ENCODE measurements at regions not wholly inside any gene's neighbourhood (a gene's known extent, or its start where the extent isn't known, plus 50 kb on each side); places are given as distances from the start of the nearest gene placed in this dataset.

GRCh38 chr1:193614275-193614674 is 427.9 kb upstream of the B3GALT2 start:
- no peak for DNase-seq

DNA sequence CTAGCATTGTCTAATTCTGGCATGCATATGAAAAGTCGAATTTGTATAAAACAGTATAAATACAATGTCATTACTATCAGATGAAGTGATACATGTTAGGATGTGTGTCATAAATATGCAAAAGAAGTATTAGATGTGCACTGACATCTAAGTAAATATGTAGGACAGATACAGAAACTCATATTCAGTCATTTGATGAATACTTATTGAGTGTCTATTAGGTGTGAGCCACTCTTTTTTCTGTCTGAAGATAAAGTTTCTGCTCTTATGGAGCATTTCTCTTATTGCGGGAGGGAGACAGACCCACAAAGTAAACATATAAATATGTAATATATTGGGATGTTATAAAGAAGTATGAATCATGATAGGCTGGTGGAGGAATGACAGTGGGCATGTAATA is 426.6 kb upstream of the B3GALT2 start:
- DNase-seq = no peak

GRCh38 chr1:193609592-193609991 is 423.2 kb upstream of the B3GALT2 start:
- no peak for DNase-seq

- DNase-seq = no peak
These were observed 421.4 kb upstream of the B3GALT2 start for GRCh38 chr1:193607787-193608186.

DNA sequence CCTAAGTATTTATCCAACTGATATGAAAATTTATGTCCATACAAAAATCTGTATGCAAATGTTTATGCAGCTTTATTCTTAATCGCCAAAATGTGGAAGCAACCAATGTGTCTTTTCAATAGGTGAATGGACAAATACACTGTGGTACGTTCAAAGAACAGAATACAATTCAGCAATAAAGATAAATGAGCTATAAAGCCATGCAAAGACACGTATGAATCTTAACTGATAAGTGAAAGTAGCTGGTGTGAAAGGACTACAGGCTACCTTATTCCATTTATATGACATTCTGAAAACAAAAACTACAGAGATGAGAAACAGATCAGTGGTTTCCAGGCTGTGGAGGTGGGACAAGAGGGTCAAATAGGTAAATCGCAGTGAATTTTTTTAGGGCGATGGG is 419.6 kb upstream of the B3GALT2 start:
- DNase-seq = no peak

GRCh38 chr1:193602705-193603104 is 416.3 kb upstream of the B3GALT2 start:
- DNase-seq = no peak

GRCh38 chr1:193593147-193593885 is 406.9 kb upstream of the B3GALT2 start:
- no peak for DNase-seq

DNA sequence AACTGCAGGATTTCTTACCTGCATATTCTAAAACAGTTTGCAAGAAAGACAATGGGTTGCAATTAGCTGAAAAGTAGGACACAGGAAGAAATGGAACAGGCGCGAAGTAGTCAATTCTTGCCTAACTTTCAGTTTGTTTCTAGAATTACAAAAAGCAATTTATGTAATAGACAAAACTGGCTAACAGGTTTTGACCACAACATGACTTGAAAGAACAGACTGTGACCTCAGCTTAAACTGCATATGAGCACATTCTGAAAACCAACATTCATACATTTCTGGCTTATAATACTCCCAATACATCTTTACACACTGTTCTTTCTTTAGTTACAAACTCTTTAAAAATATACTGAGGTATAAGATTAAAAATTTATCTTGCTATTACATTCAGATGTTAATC is 405.9 kb upstream of the B3GALT2 start:
- DNase-seq = no peak

DNA sequence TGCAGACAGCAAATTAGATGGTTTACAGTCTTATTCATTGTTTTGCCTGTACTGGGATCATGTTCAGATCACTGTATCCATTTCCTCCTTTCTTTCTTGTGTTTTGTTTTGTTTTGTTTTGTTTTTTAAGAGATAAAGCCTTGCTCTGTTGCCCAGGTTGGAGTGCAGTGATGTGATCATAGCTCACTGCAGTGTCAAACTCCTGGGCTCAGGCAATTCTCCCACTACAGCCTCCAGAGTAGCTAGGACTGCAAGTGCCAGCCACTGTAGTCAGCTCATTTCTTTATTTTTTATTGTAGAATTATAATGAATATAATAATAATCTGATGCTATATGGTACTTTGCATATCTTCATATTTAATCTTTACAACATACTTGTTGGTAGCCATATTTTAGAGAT is 403.7 kb upstream of the B3GALT2 start:
- DNase-seq = no peak

GRCh38 chr1:193589597-193590040 is 403.2 kb upstream of the B3GALT2 start:
- DNase-seq = no peak

DNA sequence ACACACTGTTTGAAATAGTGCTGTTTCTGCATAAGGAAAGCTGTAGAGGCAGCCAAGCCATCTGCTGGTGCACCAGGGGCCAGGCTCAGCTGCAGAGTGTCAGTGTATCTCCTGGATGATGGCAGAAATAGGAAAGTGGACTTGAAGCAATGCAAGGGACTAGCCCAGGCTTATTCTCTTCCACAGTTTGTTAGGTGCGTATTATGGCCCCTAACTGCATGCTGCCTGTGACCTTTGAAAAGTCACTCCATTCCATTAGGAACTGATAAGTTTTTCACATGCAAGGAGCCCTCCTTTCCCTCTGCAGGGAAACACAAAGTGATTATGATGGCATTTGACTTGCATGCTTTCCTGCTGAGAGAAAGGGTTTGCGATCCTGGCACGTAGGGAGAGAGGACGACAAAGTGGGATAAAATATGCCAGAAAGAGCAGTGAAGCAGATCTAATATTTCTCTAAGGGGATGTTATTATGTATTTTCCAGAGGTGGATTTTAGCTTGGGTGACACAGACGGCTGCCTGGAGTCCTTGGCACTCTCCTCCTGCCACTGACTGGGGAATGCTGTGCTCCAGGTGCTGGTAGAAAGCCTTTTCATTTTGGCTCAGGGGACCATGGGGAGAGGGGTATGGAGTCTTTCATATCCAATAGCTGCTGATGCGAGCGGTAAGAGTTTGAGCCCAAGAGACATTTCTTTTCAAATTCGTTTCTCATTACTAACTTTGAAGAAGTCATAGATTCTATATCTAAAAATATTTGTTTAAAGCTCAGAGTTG is 402.1 kb upstream of the B3GALT2 start:
- DNase-seq = no peak

- DNase-seq = no peak
These were observed 398.4 kb upstream of the B3GALT2 start for GRCh38 chr1:193584731-193585239.

- DNase-seq = no peak
These were observed 394.9 kb upstream of the B3GALT2 start for GRCh38 chr1:193581341-193581740.

GRCh38 chr1:193580419-193580818 is 394.0 kb upstream of the B3GALT2 start:
- no peak for DNase-seq

GRCh38 chr1:193579323-193579722 is 392.9 kb upstream of the B3GALT2 start:
- DNase-seq = no peak

DNA sequence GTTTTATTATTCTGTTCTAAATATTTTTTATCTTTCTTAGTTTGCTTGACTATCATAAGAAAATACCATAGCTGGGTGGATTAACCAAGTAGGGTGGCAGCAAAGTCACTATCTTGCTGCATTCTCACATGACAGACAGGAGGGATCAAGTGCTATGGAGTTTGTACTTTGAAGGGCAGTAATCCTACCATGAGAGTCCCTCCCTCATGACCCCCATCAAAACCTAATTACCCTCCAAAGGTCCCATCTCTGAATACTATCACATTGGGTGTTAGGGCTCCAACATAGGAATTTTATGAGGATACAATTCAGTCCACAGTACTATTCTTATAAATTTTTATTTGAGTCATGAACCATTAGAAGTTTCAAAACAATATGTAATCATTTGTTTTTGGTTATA is 388.5 kb upstream of the B3GALT2 start:
- DNase-seq = no peak

DNA sequence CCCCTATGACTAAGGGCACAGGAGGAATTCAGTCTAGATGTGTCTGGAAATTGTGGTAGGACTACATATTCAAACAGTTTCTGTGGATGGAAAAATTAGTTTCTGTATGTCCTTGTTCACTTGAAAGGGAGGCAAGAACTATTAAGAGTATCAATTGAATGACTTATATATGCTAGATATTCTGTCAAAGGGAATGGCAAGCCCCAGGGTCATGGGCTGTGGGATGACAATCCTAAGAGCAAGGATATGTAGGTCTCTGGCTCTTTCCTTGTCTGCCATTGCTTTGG is 383.5 kb upstream of the B3GALT2 start:
- no peak for DNase-seq

- DNase-seq = peak; percentile 9
These were observed 382.9 kb upstream of the B3GALT2 start for GRCh38 chr1:193569096-193569982.

GRCh38 chr1:193568512-193568911 is 382.1 kb upstream of the B3GALT2 start:
- no peak for DNase-seq

- no peak for DNase-seq
These were observed 381.5 kb upstream of the B3GALT2 start for GRCh38 chr1:193567937-193568336.

DNA sequence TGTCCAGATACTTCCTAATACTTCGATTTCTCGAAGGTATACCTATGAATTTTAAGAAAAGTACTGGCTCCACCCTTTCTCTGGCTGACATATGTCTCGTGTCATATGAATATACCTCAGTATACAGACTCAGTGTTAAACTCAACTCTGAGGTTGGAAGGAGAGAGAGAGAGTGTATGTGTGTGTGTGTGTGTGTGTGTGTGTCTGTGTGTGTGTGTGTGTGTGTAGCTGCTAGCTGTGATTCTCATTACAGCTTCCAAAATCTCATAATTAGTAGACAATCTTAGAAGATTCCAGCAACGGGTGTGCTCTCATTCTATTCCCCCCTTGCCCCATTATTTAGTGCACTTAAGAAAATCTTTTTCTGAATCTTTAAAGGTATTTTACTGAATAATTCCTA is 380.3 kb upstream of the B3GALT2 start:
- DNase-seq = no peak

DNA sequence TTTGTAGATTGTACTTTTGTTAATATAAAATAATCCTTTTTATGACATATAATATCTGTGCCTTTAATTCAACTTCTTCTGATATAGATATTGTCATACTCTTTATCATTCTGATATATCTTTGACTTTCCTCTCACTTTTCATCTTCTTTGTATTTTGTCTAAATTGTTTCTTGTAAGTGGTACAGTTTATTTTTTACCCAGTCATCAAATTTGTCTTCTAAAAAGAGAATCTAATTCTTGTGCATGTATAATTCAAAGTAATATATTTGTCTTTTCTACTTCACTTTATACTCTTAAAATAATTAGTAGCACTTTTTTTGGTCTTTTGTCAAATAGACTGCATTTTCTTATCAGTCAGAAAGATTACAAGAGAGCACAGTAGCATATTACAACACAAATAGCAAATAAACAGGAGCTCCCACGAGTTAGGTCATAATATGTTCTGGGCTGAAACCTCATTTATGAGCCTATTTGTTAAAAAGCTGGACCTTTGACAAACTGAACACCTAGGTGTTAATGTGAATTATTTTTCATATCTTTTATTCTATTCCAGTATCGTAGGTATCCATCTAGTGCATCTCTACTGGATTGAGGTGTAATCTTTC is 379.7 kb upstream of the B3GALT2 start:
- DNase-seq = no peak

GRCh38 chr1:193562121-193562520 is 375.7 kb upstream of the B3GALT2 start:
- DNase-seq = no peak

All from T1000 (cell line).